K562 (cell line): ENCODE measurements at regions not wholly inside any gene's neighbourhood (a gene's known extent, or its start where the extent isn't known, plus 50 kb on each side); places are given as distances from the start of the nearest gene placed in this dataset.
A peak's percentile ranks its signal among the peaks of the same experiment; 100 is the strongest.

ENCODE experiments used
- ATAC-seq: fragments of 200-7000 bp; cut with Tn5 transposase; 3 replicates; pipeline ENCODE4 v1.9.1; 2020; ENCODE audit warnings: moderate library complexity
- BruUV-seq: library from RNA; stranded (reverse); fragments of 400-500 nt; replicated peaks from 2 replicates; lab custom pipeline; 2021; lab: Mats Ljungman, UMichigan
- CTCF ChIA-PET: fragments of 300-600 bp; formaldehyde crosslinking; extraction: SDS; loops from one replicate; lab custom pipeline; 2021; ENCODE audit warnings: low intra/inter-chr PET ratio; lab: Yijun Ruan, JAX
- POLR2A ChIA-PET: fragments of 300-600, 350-650 bp; sonication (Branson Sonifier 250); formaldehyde crosslinking; extraction: SDS; loops from one replicate; lab custom pipeline; 2021; ENCODE audit warnings: antibody characterized with exemption, inconsistent platforms; lab: Yijun Ruan, JAX
- DNase-seq, 4 experiments: peaks; one replicate each; pipeline versions ENCODE4 v3.0.0 to v3.0.0-alpha.2; 2011 to 2018; ENCODE audit warnings: low spot score in 3 of 4, mixed read lengths in 3 of 4; ENCODE audit errors: extremely low read depth in 1 of 4
- FAIRE-seq: peaks from 2 replicates; lab custom pipeline; 2011; peaks lifted over from hg19 to GRCh38; lab: Jason Lieb, UNC
- H2AFZ ChIP-seq: 2 replicates; pipeline ENCODE4 v1.6.0; 2011; ENCODE audit warnings: low read depth, low read length, control low read depth, inconsistent platforms
- H3K27ac ChIP-seq: fragments of 200-600 bp; 3 replicates; pipeline ENCODE4 v1.8.0; 2011; ENCODE audit warnings: low read depth, mild to moderate bottlenecking, control low read depth, inconsistent platforms, low read length, moderate library complexity, mixed read lengths; ENCODE audit errors: extremely low read depth
- H3K27me3 ChIP-seq, 2 experiments: fragments of 300-600 bp in 1 of 2; 2 replicates in 1 of 2; 3 replicates in 1 of 2; pipeline versions ENCODE4 v1.6.0 to v1.8.0; 2011; ENCODE audit warnings: inconsistent platforms in 2 of 2, low read length in 2 of 2, mild to moderate bottlenecking in 1 of 2, mixed read lengths in 1 of 2, moderate library complexity in 1 of 2; ENCODE audit not compliant: control insufficient read depth in 2 of 2, insufficient read depth in 2 of 2
- H3K36me3 ChIP-seq: fragments of 300-600 bp; 3 replicates; pipeline ENCODE4 v1.8.0; 2011; ENCODE audit warnings: mild to moderate bottlenecking, low read length, inconsistent platforms; ENCODE audit not compliant: control insufficient read depth, insufficient read depth
- H3K4me1 ChIP-seq, 2 experiments: fragments of 200-600 bp in 1 of 2; replicated peaks in 1 of 2; 2 replicates in 1 of 2; 3 replicates in 1 of 2; pipeline versions ENCODE4 v1.5.1 to v1.8.0; 2011; ENCODE audit warnings: inconsistent platforms in 2 of 2, low read length in 2 of 2, mild to moderate bottlenecking in 1 of 2, mixed read lengths in 1 of 2, moderate library complexity in 1 of 2; ENCODE audit not compliant: control insufficient read depth in 2 of 2, insufficient read depth in 2 of 2
- H3K4me2 ChIP-seq: 2 replicates; pipeline ENCODE4 v1.6.1; 2011; ENCODE audit warnings: low read length, control low read depth, inconsistent platforms, mixed read lengths; ENCODE audit not compliant: insufficient read depth
- H3K4me3 ChIP-seq: fragments of 200-600 bp; sonication (generic), shearing (Covaris generic); 2 replicates; pipeline ENCODE4 v1.5.1; 2016; ENCODE audit warnings: control low read depth, inconsistent platforms
- H3K79me2 ChIP-seq: fragments of 200-600 bp; 3 replicates; pipeline ENCODE4 v1.8.0; 2011; ENCODE audit warnings: low read length, inconsistent platforms; ENCODE audit not compliant: control insufficient read depth, insufficient read depth
- H3K9ac ChIP-seq, 2 experiments: 2 replicates each; pipeline versions ENCODE4 v1.6.0 to v1.6.1; 2011; ENCODE audit warnings: low read depth in 2 of 2, low read length in 2 of 2, control low read depth in 1 of 2, inconsistent platforms in 1 of 2, mild to moderate bottlenecking in 1 of 2, mixed read lengths in 1 of 2; ENCODE audit not compliant: insufficient read depth in 1 of 2
- H3K9me1 ChIP-seq: one replicate; pipeline ENCODE4 v1.6.0; 2011; ENCODE audit warnings: inconsistent platforms, mild to moderate bottlenecking, low read length, moderate library complexity; ENCODE audit not compliant: control insufficient read depth, insufficient read depth
- H3K9me3 ChIP-seq: replicated peaks from 2 replicates; pipeline ENCODE4 v1.5.1; 2011; ENCODE audit warnings: low read depth, low read length, inconsistent platforms; ENCODE audit not compliant: control insufficient read depth, insufficient read depth
- H4K20me1 ChIP-seq: replicated peaks from 2 replicates; pipeline ENCODE4 v1.6.1; 2011; ENCODE audit warnings: low read length, inconsistent platforms, mixed read lengths; ENCODE audit not compliant: control insufficient read depth, insufficient read depth
- CCNT2 ChIP-seq: IDR thresholded peaks from 2 replicates; pipeline ENCODE4 v1.6.1; 2011; ENCODE audit warnings: borderline replicate concordance, low read depth, mild to moderate bottlenecking, moderate library complexity, mixed read lengths, low read length; ENCODE audit not compliant: insufficient read length; ENCODE audit errors: extremely low read depth
- CREB1 ChIP-seq, 2 experiments: sonication (generic) in 1 of 2; formaldehyde crosslinking in 1 of 2; IDR thresholded peaks; 2 replicates each; pipeline versions ENCODE4 v1.6.1 to v1.8.0; 2012 to 2022; ENCODE audit warnings: inconsistent platforms in 1 of 2, mild to moderate bottlenecking in 1 of 2, missing genetic modification reagents in 1 of 2, moderate library complexity in 1 of 2
- MCM3 ChIP-seq: fragments of 450-650 bp; IDR thresholded peaks from 2 replicates; pipeline ENCODE4 v1.6.1; 2016
- SPI1 ChIP-seq: IDR thresholded peaks from 2 replicates; pipeline ENCODE4 v1.6.1; 2011; ENCODE audit warnings: low read depth, low read length, control low read depth, borderline replicate concordance
- XRCC3 ChIP-seq: fragments of 450-650 bp; IDR thresholded peaks from 2 replicates; pipeline ENCODE4 v1.6.1; 2017; ENCODE audit warnings: mild to moderate bottlenecking, moderate library complexity
- WGBS: fragments of 100-300 bp; shearing (Covaris generic); methylation state at CpG from one replicate; pipeline ENCODE4 v1.1.6; 2016; ENCODE audit warnings: low coverage, mixed read lengths; ENCODE audit not compliant: insufficient coverage; ENCODE audit errors: missing lambda C conversion rate; 5-methylcytosine and 5-hydroxymethylcytosine counted together
- in situ Hi-C: fragments of 300-500 bp; cut with MboI; formaldehyde crosslinking; loops from 4 replicates; pipeline ENCODE4 v1.15.0; 2018; ENCODE audit warnings: inconsistent platforms, mixed read lengths
- intact Hi-C: fragments of 100-400 bp; cut with micrococcal nuclease; formaldehyde crosslinking; loops from 2 replicates; pipeline ENCODE4 v1.14.2; 2022
- TF ChIP-seq, protein P1 (sequence below): fragments of 450-650 bp; IDR thresholded peaks from 2 replicates; pipeline ENCODE4 v1.7.0; 2016; ENCODE audit warnings: borderline replicate concordance
- TF ChIP-seq, protein P2 (sequence below): fragments of 200-800 bp; sonication (Bioruptor generic); IDR thresholded peaks from 2 replicates; pipeline ENCODE4 v1.6.1; 2017; ENCODE audit warnings: missing genetic modification characterization, missing compliant biosample characterization
- TF ChIP-seq, protein P3 (sequence below): fragments of 450-650 bp; formaldehyde crosslinking; IDR thresholded peaks from 2 replicates; pipeline ENCODE4 v1.4.0; 2020; ENCODE audit warnings: mild to moderate bottlenecking, mixed read lengths

DNA sequence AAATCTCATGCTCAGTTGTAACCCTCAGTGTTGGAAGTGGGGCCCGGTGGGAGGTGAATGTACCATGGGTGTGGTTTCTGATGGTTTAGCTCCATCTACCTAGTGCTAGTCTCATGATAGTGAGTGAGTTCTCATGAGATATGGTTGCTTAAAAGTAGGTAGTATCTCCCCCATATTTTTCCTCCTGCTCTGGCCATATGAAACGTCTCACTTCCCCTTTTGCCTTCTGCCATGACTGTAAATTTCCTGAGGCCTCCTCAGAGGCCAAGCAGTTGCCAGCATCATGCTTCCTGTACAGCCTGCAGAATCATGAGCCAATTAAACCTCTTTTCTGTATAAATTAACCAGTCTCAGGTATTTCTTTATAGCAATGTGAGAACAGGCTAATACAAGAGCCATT, 62.8 kb upstream of the RNF152 start:
- in situ Hi-C loops, result no loop called here
- H2AFZ ChIP-seq, result no peak overlapping the region
- no peak overlapping the region for H3K9ac ChIP-seq
- peaks cover 0 to 9% of the 10 kb centered on the region in 2 experiments; a peak in 1 of 5 replicates for H3K27me3 ChIP-seq
- ChIA-PET CTCF (no interaction called here), POLR2A (no interaction called here)
- FAIRE-seq, result no peak
- no peak overlapping the region for H3K4me2 ChIP-seq
- ATAC-seq, result no peak
- no peaks in the 10 kb centered on the region for H4K20me1 ChIP-seq
- H3K79me2 ChIP-seq, result no peaks in the 10 kb centered on the region
- peak; percentile 66; the same call in 1 of the 2 replicates for TF ChIP-seq SPI1
- TF ChIP-seq MCM3, result no peak
- no peak overlapping the region for H3K4me3 ChIP-seq
- H3K9me1 ChIP-seq, result no peaks in the 10 kb centered on the region
- BruUV-seq, result no TSS peak
- H3K4me1 ChIP-seq, result no peaks in the 10 kb centered on the region
- intact Hi-C loops, result no loop called here
- 0% methylated on average over 2 of the region's 2 CpGs for WGBS
- no peak overlapping the region for H3K27ac ChIP-seq
- no peak for DNase-seq
- no peaks in the 10 kb centered on the region for H3K9me3 ChIP-seq
- no peaks in the 10 kb centered on the region for H3K36me3 ChIP-seq

DNA sequence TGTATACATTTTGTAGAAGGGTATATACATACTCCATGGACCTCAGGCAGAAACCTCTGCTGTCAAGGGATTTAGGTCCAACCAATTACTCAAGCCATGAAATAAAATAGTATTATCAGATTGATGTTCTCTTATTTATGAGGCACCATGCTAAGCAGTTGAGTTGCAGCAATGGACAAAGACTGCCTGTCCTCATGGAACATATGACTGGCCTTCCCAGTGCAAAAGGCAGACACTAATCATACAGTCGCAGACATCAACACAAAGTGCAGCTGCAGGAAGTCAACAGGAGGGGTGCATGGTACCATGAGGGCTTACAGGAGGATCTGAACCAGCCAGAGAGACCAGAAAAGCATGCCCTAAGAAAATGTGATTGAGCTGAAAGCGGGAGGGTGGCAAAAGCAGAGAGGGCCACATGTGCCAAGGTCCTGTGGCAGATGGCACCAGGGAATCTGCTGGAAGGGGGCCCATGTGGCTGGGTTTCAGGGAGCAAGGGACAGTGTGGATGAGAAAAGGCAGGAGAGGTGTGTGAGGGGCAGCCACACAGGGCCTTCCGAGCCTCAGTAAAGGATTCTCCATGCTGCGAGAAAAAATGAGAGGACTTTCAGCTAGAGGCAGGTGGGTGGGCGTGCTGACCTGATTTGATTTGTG, 61.4 kb upstream of the RNF152 start:
- no peaks in the 10 kb centered on the region for H3K9me1 ChIP-seq
- H3K36me3 ChIP-seq, result no peaks in the 10 kb centered on the region
- CTCF ChIA-PET, result no interaction called here
- H3K9ac ChIP-seq, result no peak overlapping the region
- H3K9me3 ChIP-seq, result no peaks in the 10 kb centered on the region
- WGBS, result 7% methylated on average over 5 of the region's 5 CpGs
- H3K4me1 ChIP-seq, result no peaks in the 10 kb centered on the region
- no peak for DNase-seq
- POLR2A ChIA-PET, result interaction anchor here (0.6 kb wide), 1 partner anchor 38 kb away, joined by 4 read pairs; no protein-coding TSS in a partner anchor
- H2AFZ ChIP-seq, result no peak overlapping the region
- no peak overlapping the region for H3K4me3 ChIP-seq
- ATAC-seq, result no peak
- no peak overlapping the region for H3K27ac ChIP-seq
- no TSS peak for BruUV-seq
- no peaks in the 10 kb centered on the region for H3K79me2 ChIP-seq
- intact Hi-C loops, result no loop called here
- H4K20me1 ChIP-seq, result no peaks in the 10 kb centered on the region
- peaks cover 0 to 18% of the 10 kb centered on the region in 2 experiments; a peak in 2 of 5 replicates for H3K27me3 ChIP-seq
- FAIRE-seq, result no peak
- in situ Hi-C loops, result no loop called here
- no peak overlapping the region for H3K4me2 ChIP-seq
- TF ChIP-seq XRCC3, result no peak
- no peak for TF ChIP-seq CREB1 (IDR thresholded peaks at IDR 0.05)
- TF ChIP-seq CREB1 (CRISPR knock-in tag; IDR thresholded peaks at IDR 0.05), result no peak
- TF ChIP-seq, protein P1, sequence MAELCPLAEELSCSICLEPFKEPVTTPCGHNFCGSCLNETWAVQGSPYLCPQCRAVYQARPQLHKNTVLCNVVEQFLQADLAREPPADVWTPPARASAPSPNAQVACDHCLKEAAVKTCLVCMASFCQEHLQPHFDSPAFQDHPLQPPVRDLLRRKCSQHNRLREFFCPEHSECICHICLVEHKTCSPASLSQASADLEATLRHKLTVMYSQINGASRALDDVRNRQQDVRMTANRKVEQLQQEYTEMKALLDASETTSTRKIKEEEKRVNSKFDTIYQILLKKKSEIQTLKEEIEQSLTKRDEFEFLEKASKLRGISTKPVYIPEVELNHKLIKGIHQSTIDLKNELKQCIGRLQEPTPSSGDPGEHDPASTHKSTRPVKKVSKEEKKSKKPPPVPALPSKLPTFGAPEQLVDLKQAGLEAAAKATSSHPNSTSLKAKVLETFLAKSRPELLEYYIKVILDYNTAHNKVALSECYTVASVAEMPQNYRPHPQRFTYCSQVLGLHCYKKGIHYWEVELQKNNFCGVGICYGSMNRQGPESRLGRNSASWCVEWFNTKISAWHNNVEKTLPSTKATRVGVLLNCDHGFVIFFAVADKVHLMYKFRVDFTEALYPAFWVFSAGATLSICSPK, result no peak
- TF ChIP-seq CCNT2, result no peak
- TF ChIP-seq, protein P2, sequence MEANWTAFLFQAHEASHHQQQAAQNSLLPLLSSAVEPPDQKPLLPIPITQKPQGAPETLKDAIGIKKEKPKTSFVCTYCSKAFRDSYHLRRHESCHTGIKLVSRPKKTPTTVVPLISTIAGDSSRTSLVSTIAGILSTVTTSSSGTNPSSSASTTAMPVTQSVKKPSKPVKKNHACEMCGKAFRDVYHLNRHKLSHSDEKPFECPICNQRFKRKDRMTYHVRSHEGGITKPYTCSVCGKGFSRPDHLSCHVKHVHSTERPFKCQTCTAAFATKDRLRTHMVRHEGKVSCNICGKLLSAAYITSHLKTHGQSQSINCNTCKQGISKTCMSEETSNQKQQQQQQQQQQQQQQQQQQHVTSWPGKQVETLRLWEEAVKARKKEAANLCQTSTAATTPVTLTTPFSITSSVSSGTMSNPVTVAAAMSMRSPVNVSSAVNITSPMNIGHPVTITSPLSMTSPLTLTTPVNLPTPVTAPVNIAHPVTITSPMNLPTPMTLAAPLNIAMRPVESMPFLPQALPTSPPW (CRISPR knock-in tag), result no peak
- TF ChIP-seq, protein P3, sequence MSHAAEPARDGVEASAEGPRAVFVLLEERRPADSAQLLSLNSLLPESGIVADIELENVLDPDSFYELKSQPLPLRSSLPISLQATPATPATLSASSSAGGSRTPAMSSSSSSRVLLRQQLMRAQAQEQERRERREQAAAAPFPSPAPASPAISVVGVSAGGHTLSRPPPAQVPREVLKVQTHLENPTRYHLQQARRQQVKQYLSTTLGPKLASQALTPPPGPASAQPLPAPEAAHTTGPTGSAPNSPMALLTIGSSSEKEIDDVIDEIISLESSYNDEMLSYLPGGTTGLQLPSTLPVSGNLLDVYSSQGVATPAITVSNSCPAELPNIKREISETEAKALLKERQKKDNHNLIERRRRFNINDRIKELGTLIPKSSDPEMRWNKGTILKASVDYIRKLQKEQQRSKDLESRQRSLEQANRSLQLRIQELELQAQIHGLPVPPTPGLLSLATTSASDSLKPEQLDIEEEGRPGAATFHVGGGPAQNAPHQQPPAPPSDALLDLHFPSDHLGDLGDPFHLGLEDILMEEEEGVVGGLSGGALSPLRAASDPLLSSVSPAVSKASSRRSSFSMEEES (CRISPR knock-in tag), result no peak
